ENCODE measurements at regions not wholly inside any gene's neighbourhood (a gene's known extent, or its start where the extent isn't known, plus 50 kb on each side); places are given as distances from the start of the nearest gene placed in this dataset.

- no peaks in the 10 kb centered on the region for H3K36me3 ChIP-seq (ENCODE audit: insufficient read depth, low read length)
- H3K79me2 ChIP-seq (replicated peaks; ENCODE audit: insufficient read depth, low read length), result no peaks in the 10 kb centered on the region
- H3K27ac ChIP-seq (ENCODE audit: low read length), result no peak overlapping the region
- H4K20me1 ChIP-seq (ENCODE audit: insufficient read depth), result no peaks in the 10 kb centered on the region
- H2AFZ ChIP-seq (ENCODE audit: low read depth, low read length), result no peak overlapping the region
- H3F3A ChIP-seq (ENCODE audit: insufficient read depth, low read length, poor library complexity, severe bottlenecking), result no peaks in the 10 kb centered on the region
- no peak overlapping the region for H3K4me2 ChIP-seq (ENCODE audit: low read length)
- no peaks in the 10 kb centered on the region for H3K27me3 ChIP-seq (ENCODE audit: insufficient read depth, low read depth, low read length)
- H3K4me3 ChIP-seq (ENCODE audit: low read length), result no peak overlapping the region
- H3K9ac ChIP-seq (ENCODE audit: low read length), result no peak overlapping the region
- H3K9me3 ChIP-seq (ENCODE audit: low read length), result no peaks in the 10 kb centered on the region
- no peaks in the 10 kb centered on the region for H3K9me2 ChIP-seq (ENCODE audit: insufficient read depth, low read length)
- no peak for TF ChIP-seq RAD21 (conservative IDR thresholded peaks at IDR 0.05)
- no peak for TF ChIP-seq EZH2 (IDR thresholded peaks at IDR 0.05; ENCODE audit: borderline replicate concordance, insufficient read depth, low read length, poor library complexity, severe bottlenecking)
- no peak for TF ChIP-seq SMC3 (conservative IDR thresholded peaks at IDR 0.05; ENCODE audit: poor library complexity)
- TF ChIP-seq POLR2AphosphoS5 (IDR thresholded peaks at IDR 0.05), result no peak
- no peak for TF ChIP-seq CTCF (IDR thresholded peaks at IDR 0.05; ENCODE audit: poor library complexity, severe bottlenecking)
- TF ChIP-seq TAF1 (IDR thresholded peaks at IDR 0.05; ENCODE audit: low read depth), result no peak
- no peak for TF ChIP-seq REST (IDR thresholded peaks at IDR 0.05; ENCODE audit: borderline replicate concordance)
- no peak for TF ChIP-seq MXI1 (conservative IDR thresholded peaks at IDR 0.05; ENCODE audit: poor library complexity, severe bottlenecking)
- TF ChIP-seq EP300 (conservative IDR thresholded peaks at IDR 0.05; ENCODE audit: poor library complexity, severe bottlenecking), result no peak
These were observed 277.9 kb downstream of the MATN1 start for GRCh38 chr1:30445449-30445848.

GRCh38 chr1:30444850-30445249, 278.5 kb downstream of the MATN1 start:
- no peak overlapping the region for H3K4me3 ChIP-seq (ENCODE audit: low read length)
- no peaks in the 10 kb centered on the region for H4K20me1 ChIP-seq (ENCODE audit: insufficient read depth)
- no peak overlapping the region for H2AFZ ChIP-seq (ENCODE audit: low read depth, low read length)
- TF ChIP-seq SMC3 (conservative IDR thresholded peaks at IDR 0.05; ENCODE audit: poor library complexity), result no peak
- no peak for TF ChIP-seq MXI1 (conservative IDR thresholded peaks at IDR 0.05; ENCODE audit: poor library complexity, severe bottlenecking)
- TF ChIP-seq REST (IDR thresholded peaks at IDR 0.05; ENCODE audit: borderline replicate concordance), result no peak
- no peak for TF ChIP-seq RAD21 (conservative IDR thresholded peaks at IDR 0.05)
- TF ChIP-seq CTCF (IDR thresholded peaks at IDR 0.05; ENCODE audit: poor library complexity, severe bottlenecking), result no peak
- no peak for TF ChIP-seq EZH2 (IDR thresholded peaks at IDR 0.05; ENCODE audit: borderline replicate concordance, insufficient read depth, low read length, poor library complexity, severe bottlenecking)
- TF ChIP-seq EP300 (conservative IDR thresholded peaks at IDR 0.05; ENCODE audit: poor library complexity, severe bottlenecking), result no peak
- TF ChIP-seq POLR2AphosphoS5 (IDR thresholded peaks at IDR 0.05), result no peak
- TF ChIP-seq TAF1 (IDR thresholded peaks at IDR 0.05; ENCODE audit: low read depth), result no peak
- no peak overlapping the region for H3K4me2 ChIP-seq (ENCODE audit: low read length)
- H3K9me3 ChIP-seq (ENCODE audit: low read length), result no peaks in the 10 kb centered on the region
- no peak overlapping the region for H3K27ac ChIP-seq (ENCODE audit: low read length)
- no peaks in the 10 kb centered on the region for H3K79me2 ChIP-seq (replicated peaks; ENCODE audit: insufficient read depth, low read length)
- no peaks in the 10 kb centered on the region for H3K36me3 ChIP-seq (ENCODE audit: insufficient read depth, low read length)
- H3K9ac ChIP-seq (ENCODE audit: low read length), result no peak overlapping the region
- no peaks in the 10 kb centered on the region for H3K27me3 ChIP-seq (ENCODE audit: insufficient read depth, low read depth, low read length)
- no peaks in the 10 kb centered on the region for H3K9me2 ChIP-seq (ENCODE audit: insufficient read depth, low read length)
- H3F3A ChIP-seq (ENCODE audit: insufficient read depth, low read length, poor library complexity, severe bottlenecking), result no peaks in the 10 kb centered on the region

Measured in neural cell (in vitro differentiated cells).